Fibroblast of skin of abdomen (primary cell): ENCODE measurements at regions not wholly inside any gene's neighbourhood (a gene's known extent, or its start where the extent isn't known, plus 50 kb on each side); places are given as distances from the start of the nearest gene placed in this dataset.
"Not testable (repeated sequence)": the region's sequence is repeated elsewhere in the genome, so short reads cannot be mapped to it uniquely, and the experiment has no call there.

Source experiments
- DNase-seq: peaks from one replicate; pipeline ENCODE4 v3.0.0-alpha.2; 2013

DNA sequence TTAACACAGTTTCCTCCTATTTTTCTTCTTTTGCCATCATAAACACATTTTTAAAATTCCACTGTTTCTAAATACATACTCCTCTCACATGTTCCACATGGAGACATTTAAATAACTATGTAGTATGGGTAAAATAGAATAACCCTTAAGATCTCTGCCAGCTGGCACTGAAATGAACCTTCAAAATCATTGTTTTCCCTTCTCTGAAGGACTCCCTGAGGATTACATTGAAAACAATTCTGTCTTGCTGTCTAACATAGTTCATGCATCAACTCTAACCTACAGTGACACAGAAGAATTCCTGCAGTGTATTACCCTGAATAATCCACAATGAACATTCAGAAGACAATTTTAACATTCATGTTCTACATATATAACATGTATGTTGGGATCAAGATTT lies 1361.8 kb upstream of the CITED2 start:
- DNase-seq = peak; percentile 63

- DNase-seq = no peak
Measured at GRCh38 chr6:140732991-140733390, 1358.5 kb upstream of the CITED2 start.

DNA sequence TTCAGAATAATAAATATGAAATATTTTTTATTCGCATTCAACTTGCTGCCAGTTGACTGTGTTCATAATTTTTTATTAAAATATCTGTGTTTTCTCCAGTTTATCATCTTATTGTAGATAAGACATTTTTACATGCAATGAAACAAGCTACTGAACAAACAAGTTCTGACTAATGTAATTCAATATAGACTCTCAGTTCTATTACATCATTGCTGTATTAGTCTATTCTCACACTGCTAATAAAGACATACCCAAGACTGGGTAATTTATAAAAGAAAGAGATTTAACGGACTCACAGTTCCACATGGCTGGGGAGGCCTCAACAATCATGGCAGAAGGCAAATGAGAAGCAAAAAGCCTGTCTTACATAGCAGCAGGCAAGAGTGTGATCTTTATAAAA lies 1357.7 kb upstream of the CITED2 start:
- DNase-seq = no peak

- DNase-seq = no peak
Measured at GRCh38 chr6:140731741-140732140, 1357.3 kb upstream of the CITED2 start.

DNA sequence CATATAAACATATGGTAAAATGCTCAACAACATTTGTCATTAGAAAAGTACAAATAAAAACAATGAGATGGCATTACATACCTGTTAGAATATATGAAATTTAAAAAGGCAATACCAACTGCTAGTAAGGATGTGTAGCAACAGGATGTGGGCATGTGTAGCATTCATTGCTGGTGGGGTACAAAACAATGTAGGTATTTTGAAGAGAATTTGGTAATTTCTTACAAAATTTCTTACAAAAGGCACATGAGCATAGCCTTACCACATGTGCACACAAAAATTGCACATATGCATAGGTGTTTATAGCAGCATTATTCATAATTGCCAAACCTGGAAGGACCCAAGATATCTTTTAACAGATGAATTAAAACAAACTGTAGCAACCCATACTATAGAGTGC lies 1355.1 kb upstream of the CITED2 start:
- DNase-seq = no peak

DNA sequence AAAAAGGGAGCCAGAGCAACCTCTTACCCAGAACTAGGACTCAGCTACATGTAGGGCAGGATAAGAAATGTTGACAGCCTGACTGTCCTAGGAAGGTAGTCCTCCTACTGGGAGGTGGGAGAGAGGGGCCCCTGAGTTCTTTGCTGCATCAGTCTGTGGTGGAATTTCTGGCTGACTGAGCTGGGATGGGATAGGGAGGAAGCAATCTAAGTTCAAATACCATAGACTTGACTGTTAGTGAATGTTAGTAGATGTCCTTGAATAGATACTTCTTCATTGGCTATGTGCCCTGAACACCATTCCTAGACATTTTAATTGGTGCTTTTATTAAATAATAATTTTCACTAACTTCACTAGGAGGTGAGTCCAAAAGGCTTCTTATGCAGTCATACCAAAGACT lies 1343.6 kb upstream of the CITED2 start:
- peak; percentile 44 for DNase-seq

DNA sequence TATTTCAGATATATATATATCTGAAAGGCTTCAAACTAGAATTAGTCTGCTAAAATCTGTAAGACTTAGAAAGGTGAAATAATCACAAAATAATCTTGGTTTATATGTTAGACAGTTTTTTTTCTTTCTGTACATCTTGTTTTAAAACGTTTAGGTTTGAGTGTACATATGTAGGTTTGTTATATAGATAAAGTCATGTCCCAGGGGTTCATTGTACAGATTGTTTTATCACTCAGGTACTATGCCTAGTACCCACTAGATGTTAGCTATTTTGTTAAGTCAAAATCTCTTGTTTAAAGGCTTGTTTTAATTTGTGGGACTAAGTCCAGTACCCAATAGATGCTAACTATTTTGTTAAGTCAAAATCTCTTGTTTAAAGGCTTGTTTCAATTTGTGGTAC lies 1339.0 kb upstream of the CITED2 start:
- DNase-seq = no peak

GRCh38 chr6:140711019-140711613 lies 1336.7 kb upstream of the CITED2 start:
- DNase-seq = no peak

DNA sequence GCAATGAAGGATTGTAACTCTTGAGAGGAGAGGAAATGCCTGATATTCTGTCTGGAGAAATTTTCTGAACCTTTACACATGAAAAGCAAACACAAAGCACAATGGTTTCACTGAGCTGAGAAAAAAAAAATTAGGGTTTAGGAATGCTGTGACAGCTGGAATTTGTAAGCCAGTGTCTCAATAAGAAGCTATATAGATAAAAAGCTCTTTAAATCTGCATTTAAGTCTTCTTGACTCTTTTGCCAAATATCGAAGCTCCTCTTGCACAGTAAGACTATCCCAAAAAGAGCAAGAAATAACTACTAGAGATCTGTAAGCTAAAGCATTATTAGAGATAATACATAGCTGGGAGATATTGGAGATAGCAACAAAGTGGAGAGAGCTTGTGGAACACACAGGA lies 1334.0 kb upstream of the CITED2 start:
- DNase-seq = no peak

DNA sequence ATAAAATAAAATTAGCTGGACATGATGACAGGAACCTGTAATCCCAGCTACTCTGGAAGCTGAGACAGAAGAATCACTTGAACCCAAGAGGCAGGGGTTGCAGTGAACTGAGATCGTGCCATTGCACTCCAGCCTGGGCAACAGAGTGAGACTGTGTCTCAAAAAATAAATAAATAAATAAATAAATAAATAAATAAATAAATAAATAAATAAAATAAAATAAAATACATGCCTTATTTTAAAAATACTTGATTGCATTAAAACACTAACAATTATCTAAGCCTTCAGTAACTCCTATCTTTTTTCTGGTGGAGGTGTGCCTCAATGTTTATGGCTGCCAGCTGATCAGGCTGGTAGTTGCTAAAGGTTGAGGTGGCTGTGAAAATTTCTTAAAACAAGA lies 1329.6 kb upstream of the CITED2 start:
- not testable (repeated sequence) for DNase-seq

GRCh38 chr6:140697585-140697984 lies 1323.1 kb upstream of the CITED2 start:
- DNase-seq = no peak

GRCh38 chr6:140684776-140685550 lies 1310.5 kb upstream of the CITED2 start:
- no peak for DNase-seq

DNA sequence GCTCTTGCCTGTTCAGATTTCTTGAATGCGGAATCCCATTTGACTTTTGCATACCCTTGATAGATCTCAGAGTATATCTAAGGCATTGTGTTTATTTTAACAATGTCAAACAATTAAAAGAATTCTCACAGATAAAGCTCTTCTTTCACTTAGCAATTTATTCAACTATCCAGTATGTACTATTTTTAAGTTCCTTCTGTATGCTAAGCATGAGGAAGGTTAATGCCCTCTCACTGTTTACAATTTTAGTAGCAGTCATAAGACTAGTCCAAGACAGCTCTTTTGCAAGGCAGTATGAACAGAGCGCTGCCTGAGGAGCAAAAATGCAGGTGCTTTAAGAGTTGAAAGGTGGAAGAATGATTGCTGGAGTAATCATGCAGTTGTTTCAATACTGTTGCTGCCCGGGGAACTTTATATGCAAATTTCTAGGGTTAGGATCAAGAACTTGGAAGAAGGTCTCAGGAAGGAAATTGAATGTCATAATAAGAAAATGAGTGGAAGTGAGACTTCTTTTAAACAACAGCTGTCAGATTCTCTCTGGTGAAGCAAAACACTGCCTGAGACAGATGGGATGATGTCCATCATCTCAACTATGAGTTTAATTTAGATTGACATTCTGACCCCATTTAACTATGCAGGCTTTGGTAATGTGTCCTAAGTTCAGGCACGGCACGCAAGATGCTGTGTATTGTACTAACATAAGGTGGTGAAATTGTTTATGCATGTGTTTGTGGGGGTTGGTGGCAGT lies 1303.5 kb upstream of the CITED2 start:
- no peak for DNase-seq

DNA sequence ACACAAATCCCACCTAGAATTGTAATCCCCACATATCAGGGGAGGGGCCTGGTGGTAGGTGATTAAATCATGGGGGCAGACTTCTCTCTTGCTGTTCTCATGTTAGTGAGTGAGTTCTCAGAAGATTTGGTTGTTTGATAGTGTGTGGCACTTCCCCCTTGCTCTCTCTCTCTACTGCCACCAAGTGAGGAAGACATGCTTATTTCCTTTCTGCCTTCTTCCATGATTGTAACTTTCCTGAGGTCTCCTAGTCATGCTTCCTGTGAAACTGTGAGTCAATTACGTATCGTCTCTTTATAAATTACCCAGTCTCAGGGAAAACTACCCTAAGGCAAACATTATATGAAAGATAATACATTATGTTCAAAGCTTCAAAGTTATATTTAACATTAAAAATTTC lies 1297.5 kb upstream of the CITED2 start:
- DNase-seq = no peak

DNA sequence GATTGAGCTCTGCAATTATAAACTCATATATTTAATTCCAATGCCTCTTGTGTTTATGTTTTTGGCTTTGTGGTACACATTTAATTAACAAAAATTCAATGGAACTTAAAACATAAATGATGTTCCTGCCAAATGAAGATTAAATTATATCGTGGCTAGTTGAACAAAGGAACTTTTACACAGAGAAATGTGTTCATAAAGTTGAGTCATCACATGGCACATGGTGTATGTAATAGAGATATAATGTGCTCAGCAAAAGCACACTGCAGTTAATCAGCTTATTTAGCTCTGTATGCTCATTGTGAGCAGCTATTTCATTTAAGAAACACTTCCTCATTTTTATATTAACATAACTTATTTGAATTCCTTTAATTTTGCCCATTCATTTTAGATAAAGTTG lies 1295.6 kb upstream of the CITED2 start:
- DNase-seq = peak; percentile 72

- DNase-seq = peak; percentile 77
Measured at GRCh38 chr6:140669321-140669720, 1294.9 kb upstream of the CITED2 start.

DNA sequence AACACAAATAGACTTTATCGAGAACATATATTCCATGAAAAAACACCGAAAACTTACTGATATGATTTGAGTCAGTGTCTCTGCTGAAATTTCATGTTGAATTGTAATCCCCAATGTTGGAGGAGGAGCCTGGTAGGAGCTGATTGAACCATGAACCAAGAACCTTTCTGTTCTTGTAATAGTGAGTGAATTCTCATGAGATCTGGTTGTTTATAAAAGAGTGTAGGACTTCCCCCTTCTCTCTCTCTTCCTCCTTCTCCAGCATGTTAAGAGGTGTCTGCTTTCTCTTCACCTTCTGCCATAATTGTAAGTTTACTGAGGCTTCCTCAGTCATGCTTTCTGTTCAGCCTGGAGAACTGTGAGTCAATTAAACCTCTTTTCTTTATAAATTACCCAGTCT lies 1289.3 kb upstream of the CITED2 start:
- no peak for DNase-seq

- no peak for DNase-seq
Measured at GRCh38 chr6:140663094-140663493, 1288.6 kb upstream of the CITED2 start.

DNA sequence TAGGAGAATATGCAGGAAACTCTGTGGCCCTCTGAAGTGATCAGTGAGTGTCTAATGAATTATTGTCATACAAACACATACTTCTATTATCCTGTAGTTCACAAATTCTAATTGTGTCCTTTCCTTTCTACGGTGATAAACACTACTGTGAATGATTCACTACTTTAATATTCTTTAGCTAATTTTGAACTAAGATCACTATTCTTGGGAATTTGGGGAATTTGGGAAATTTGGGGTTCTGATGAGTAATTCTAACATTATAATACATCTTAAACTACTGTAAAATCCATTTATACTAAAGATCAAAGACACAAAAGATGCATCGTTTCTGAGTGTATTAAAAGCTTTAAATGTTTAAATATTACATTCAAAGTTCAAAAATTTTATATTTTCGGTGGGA lies 1287.2 kb upstream of the CITED2 start:
- DNase-seq = peak; percentile 72

DNA sequence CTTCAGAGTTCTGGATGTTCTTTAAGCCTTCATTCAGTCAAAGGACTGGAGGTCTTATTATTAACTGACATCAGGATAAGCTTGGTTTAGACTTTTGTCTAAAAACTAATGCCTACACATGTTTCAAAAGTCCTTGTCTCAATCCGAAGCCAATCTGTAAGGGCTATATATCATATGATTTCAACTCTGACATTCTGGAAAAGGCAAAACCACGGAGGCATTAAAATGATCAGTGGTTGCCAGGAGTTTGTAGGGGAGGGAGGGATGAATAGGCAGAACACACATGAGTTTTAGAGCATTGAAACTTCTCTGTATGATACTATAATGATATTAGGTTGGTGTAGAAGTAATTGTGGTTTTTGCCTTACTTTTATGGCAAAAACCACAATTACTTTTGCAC lies 1285.8 kb upstream of the CITED2 start:
- peak; percentile 86 for DNase-seq

GRCh38 chr6:140653972-140654371 lies 1279.5 kb upstream of the CITED2 start:
- DNase-seq = no peak

DNA sequence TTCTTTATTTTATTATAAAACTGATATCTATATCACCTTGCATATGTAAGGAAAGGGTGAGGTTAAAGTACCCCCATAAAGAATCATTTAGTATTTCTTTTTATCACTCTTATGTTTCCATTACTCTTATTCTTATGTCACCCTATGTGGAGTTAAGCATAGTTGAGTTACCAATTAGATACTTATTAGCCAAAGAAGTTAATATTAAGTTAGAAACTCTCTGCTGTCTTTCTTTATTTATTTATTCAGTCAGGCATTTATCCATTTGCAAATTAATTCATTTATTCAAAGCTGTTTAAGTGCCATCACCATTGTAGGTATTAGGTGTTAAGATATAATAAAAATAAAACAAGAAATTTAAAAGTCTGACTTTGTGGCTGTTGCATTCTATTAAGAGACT lies 1279.1 kb upstream of the CITED2 start:
- DNase-seq = no peak

GRCh38 chr6:140649502-140649901 lies 1275.1 kb upstream of the CITED2 start:
- not testable (repeated sequence) for DNase-seq

DNA sequence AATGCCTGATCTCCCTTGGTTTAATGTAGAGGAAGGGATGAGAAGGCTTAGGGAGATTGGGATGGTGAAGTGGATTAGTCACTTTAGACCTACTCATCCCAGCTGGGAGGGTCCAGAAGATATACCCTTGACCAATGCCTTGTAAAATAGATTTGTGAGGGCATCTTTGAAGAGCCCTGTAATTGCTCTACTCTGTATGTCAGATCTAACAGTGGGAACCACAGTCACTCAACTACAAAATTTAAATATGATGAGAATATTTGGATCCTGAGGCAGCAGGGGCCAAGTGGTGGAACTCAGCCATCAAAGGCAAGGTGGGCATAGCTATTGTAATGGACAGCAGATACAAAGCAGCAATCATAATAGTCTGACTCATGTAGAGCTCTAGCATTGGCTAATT lies 1272.9 kb upstream of the CITED2 start:
- not testable (repeated sequence) for DNase-seq
